Breast epithelium (tissue), 4 donors: ENCODE measurements at regions not wholly inside any gene's neighbourhood (a gene's known extent, or its start where the extent isn't known, plus 50 kb on each side); places are given as distances from the start of the nearest gene placed in this dataset.

Source experiments
- DNase-seq, 2 donors: peaks; one replicate each; pipeline ENCODE4 v3.0.0-alpha.2; 2019; ENCODE audit warnings: low spot score in 2 of 2
- H3K27ac ChIP-seq, 2 donors: fragments of 200-600 bp; sonication (generic) in 1 of 2; one replicate each; pipeline ENCODE4 v1.5.1; 2016 to 2019; ENCODE audit warnings: mild to moderate bottlenecking in 1 of 2
- H3K27me3 ChIP-seq, 2 donors: fragments of 200-600 bp; sonication (generic) in 1 of 2; one replicate each; pipeline versions ENCODE4 v1.5.1 to v1.6.0; 2017 to 2019; ENCODE audit warnings: control low read depth in 1 of 2, mild to moderate bottlenecking in 1 of 2
- H3K36me3 ChIP-seq: fragments of 200-600 bp; one replicate; pipeline ENCODE4 v1.5.1; 2019
- H3K4me1 ChIP-seq, 2 donors: fragments of 200-600 bp; sonication (generic); one replicate each; pipeline ENCODE4 v1.5.1; 2016 to 2019; ENCODE audit warnings: control low read depth in 1 of 2
- H3K4me3 ChIP-seq, 3 donors: fragments of 200-600 bp; sonication (generic); 1 replicate in 2 of 3; 2 replicates in 1 of 3; pipeline ENCODE4 v1.5.1; 2016 to 2019; ENCODE audit warnings: mild to moderate bottlenecking in 3 of 3, moderate library complexity in 2 of 3
- H3K9me3 ChIP-seq, 2 donors: fragments of 200-600 bp; sonication (generic) in 1 of 2; one replicate each; pipeline ENCODE4 v1.5.1; 2016 to 2019; ENCODE audit warnings: control low read depth in 1 of 2
- POLR2A ChIP-seq: fragments of 450-650 bp; IDR thresholded peaks from one replicate; pipeline ENCODE4 v1.6.1; 2016; ENCODE audit warnings: antibody characterized with exemption, mild to moderate bottlenecking, moderate library complexity
- POLR2AphosphoS5 ChIP-seq, 3 donors: sonication (generic); formaldehyde crosslinking; IDR thresholded peaks; one replicate each; pipeline ENCODE4 v1.6.1; 2017; ENCODE audit warnings: antibody characterized with exemption in 3 of 3
- intact Hi-C: fragments of 100-400 bp; cut with DNase I; formaldehyde crosslinking; loops from one replicate; pipeline ENCODE4 v1.15.1; 2023; ENCODE audit warnings: low total_unique reads
- TF ChIP-seq, protein P1 (sequence below), 3 donors: fragments of 450-650 bp; IDR thresholded peaks; one replicate each; pipeline ENCODE4 v1.5.1; 2016 to 2017; ENCODE audit warnings: antibody characterized with exemption in 3 of 3, mild to moderate bottlenecking in 3 of 3, moderate library complexity in 3 of 3

DNA sequence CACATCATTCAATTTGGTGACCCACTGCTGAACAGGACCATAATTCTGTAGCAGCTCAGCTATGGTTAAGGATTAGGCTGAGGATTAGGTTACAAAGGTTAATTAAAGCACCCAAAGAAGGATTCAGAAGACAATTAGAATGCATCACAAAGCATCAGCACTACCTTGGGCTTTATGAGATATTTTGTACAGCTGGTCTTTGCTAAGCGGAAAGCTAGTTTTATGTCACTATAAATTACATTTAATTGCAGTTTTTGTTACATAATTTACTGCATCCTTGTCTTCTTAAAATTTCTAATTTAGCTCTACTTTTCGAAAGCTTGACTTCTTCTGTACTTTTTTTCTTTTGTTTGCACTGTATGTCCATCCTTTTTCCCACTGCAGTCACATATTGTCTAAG is 711.5 kb downstream of the RPS29 start:
- H3K9me3 ChIP-seq = no peaks in the 10 kb centered on the region
- TF ChIP-seq POLR2AphosphoS5 (IDR thresholded peaks at IDR 0.05) (no peak), POLR2A (no peak)
- TF ChIP-seq, protein P1, sequence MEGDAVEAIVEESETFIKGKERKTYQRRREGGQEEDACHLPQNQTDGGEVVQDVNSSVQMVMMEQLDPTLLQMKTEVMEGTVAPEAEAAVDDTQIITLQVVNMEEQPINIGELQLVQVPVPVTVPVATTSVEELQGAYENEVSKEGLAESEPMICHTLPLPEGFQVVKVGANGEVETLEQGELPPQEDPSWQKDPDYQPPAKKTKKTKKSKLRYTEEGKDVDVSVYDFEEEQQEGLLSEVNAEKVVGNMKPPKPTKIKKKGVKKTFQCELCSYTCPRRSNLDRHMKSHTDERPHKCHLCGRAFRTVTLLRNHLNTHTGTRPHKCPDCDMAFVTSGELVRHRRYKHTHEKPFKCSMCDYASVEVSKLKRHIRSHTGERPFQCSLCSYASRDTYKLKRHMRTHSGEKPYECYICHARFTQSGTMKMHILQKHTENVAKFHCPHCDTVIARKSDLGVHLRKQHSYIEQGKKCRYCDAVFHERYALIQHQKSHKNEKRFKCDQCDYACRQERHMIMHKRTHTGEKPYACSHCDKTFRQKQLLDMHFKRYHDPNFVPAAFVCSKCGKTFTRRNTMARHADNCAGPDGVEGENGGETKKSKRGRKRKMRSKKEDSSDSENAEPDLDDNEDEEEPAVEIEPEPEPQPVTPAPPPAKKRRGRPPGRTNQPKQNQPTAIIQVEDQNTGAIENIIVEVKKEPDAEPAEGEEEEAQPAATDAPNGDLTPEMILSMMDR (IDR thresholded peaks at IDR 0.05) = no peak
- no peaks in the 10 kb centered on the region for H3K4me1 ChIP-seq
- no peaks in the 10 kb centered on the region for H3K36me3 ChIP-seq
- no peak for DNase-seq
- H3K4me3 ChIP-seq = no peak overlapping the region
- H3K27me3 ChIP-seq = no peaks in the 10 kb centered on the region
- no peak overlapping the region for H3K27ac ChIP-seq
- intact Hi-C loops = no loop called here

DNA sequence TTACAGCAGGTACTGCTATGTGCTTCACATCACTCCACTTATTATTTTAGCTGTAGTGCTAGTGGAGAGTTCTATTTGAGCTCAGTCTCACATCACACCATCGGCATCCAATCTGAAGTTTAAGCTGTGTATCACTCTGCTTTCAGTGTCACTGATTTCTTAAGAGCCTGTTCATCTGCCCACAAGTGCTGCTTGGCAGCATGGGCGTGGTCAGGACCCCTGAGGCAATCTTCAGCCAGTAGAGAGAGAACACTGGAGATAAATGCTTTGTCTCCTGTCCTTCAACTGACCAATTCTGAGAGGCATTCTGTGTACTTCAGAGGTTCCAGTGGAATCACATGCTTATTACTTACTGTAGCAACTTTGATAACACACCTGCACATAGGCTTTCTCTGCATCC is 728.8 kb downstream of the RPS29 start:
- Histone ChIP-seq H3K4me1 (no peaks in the 10 kb centered on the region), H3K9me3 (no peaks in the 10 kb centered on the region), H3K4me3 (no peak overlapping the region), H3K36me3 (no peaks in the 10 kb centered on the region), H3K27ac (no peak overlapping the region), H3K27me3 (no peaks in the 10 kb centered on the region)
- TF ChIP-seq POLR2A = no peak
- DNase-seq = no peak
- intact Hi-C loops = no loop called here

DNA sequence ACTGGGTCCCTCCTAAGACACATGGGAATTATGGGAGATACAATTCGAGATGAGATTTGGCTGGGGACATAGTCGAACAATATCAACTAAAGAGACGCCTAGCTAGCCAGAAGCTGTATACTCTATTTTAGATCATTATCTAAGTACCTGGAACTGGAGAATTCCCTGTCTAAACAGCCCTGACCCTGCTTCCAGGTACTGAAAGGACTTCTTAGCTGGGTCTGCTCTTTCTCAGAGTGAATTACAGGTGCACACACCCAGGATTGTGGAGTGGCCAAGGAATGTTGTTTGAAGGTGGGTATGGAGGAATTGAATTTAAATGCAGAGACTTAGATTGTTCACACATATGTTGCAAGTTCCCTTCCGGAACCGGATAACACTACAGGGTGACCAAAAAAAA is 733.0 kb downstream of the RPS29 start:
- Histone ChIP-seq H3K4me1 (no peaks in the 10 kb centered on the region), H3K9me3 (no peaks in the 10 kb centered on the region), H3K27me3 (no peaks in the 10 kb centered on the region), H3K27ac (no peak overlapping the region), H3K4me3 (no peak overlapping the region), H3K36me3 (no peaks in the 10 kb centered on the region)
- DNase-seq = no peak
- intact Hi-C loops = no loop called here
- no peak for TF ChIP-seq POLR2AphosphoS5 (IDR thresholded peaks at IDR 0.05)
- TF ChIP-seq, protein P1 (IDR thresholded peaks at IDR 0.05) = no peak
- no peak for TF ChIP-seq POLR2A

DNA sequence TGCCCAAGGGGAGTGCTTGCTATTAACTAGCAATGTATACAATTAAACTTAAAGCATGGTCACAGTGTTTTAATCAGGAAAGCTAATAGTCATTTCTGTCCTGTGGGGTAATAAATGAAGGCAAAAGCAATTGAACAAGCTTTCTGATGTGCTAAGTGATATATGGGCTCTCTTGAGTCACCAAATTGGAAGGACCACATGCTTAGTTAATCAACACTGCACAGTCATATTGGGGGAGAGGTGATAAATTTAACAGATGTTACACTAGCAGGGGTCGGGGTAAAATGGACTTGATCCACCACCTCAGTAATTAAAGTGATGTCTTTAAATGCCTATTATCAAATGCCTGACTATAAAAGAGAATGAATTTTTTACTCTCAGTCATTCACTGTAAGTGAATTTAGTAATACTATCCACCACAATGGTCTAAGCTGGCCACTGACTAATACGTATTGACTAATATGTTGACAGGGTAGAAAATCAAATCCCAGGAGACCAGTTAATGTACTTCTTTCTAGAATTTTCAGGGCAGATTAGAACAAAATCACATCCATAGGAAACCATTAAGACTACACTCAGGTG is 736.3 kb downstream of the RPS29 start:
- DNase-seq = no peak
- Histone ChIP-seq H3K27me3 (no peaks in the 10 kb centered on the region), H3K27ac (no peak overlapping the region), H3K36me3 (no peaks in the 10 kb centered on the region), H3K4me3 (no peak overlapping the region), H3K4me1 (no peaks in the 10 kb centered on the region), H3K9me3 (no peaks in the 10 kb centered on the region)
- intact Hi-C loops = no loop called here
- TF ChIP-seq POLR2A (no peak), POLR2AphosphoS5 (IDR thresholded peaks at IDR 0.05) (no peak)
- TF ChIP-seq, protein P1 (IDR thresholded peaks at IDR 0.05) = no peak

DNA sequence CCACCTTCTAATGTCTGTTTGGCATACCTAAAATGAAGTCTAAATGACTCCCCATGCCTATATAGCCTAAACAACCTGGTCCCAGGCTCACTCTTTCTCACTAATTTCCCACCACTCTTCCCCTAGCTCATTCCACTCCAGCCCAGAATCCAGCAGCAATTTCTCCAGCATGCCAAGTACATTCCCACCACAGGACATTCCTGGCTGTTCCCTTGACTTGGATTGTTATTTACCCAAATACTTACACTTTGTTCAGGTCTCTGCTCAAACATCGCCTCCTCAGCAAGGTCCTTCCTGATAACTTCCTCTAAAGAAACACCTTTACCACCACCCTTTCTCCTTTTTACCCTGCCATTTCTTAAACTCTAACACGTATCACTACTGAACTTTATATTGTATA is 743.4 kb downstream of the RPS29 start:
- H3K4me3 ChIP-seq = no peak overlapping the region
- DNase-seq = no peak
- H3K36me3 ChIP-seq = no peaks in the 10 kb centered on the region
- no peaks in the 10 kb centered on the region for H3K9me3 ChIP-seq
- TF ChIP-seq POLR2AphosphoS5 (IDR thresholded peaks at IDR 0.05) (no peak), POLR2A (no peak)
- TF ChIP-seq, protein P1 (IDR thresholded peaks at IDR 0.05) = no peak
- no peaks in the 10 kb centered on the region for H3K27me3 ChIP-seq
- H3K4me1 ChIP-seq = no peaks in the 10 kb centered on the region
- intact Hi-C loops = no loop called here
- H3K27ac ChIP-seq = no peak overlapping the region

DNA sequence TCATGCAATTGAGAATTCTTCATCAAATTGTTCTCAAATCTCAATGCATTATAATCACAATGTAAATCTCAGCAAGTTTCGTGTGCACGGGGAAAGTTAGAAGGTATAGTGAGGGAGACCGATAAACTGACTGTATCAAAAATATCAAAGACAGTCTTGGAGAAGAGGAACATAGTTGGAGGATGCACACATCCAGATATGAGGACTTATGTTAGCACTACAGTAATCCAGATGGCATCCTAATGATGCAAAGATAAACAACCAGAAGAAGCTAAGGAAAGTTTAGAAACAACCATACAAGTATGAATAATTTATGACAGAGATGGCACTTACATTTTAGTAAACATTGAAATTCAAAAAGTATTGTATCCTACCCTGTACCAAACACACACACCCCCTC is 760.1 kb downstream of the RPS29 start:
- H3K9me3 ChIP-seq = no peaks in the 10 kb centered on the region

More for the DNA sequence above, 760.1 kb downstream of the RPS29 start:
- no peaks in the 10 kb centered on the region for H3K36me3 ChIP-seq
- no peaks in the 10 kb centered on the region for H3K4me1 ChIP-seq
- no peak overlapping the region for H3K4me3 ChIP-seq
- DNase-seq = no peak
- no peak overlapping the region for H3K27ac ChIP-seq
- intact Hi-C loops = no loop called here
- H3K27me3 ChIP-seq = no peaks in the 10 kb centered on the region
- TF ChIP-seq, protein P1 (IDR thresholded peaks at IDR 0.05) = no peak
- TF ChIP-seq POLR2AphosphoS5 (IDR thresholded peaks at IDR 0.05) (no peak), POLR2A (no peak)
